ENCODE measurements at regions not wholly inside any gene's neighbourhood (a gene's known extent, or its start where the extent isn't known, plus 50 kb on each side); places are given as distances from the start of the nearest gene placed in this dataset.

DNA sequence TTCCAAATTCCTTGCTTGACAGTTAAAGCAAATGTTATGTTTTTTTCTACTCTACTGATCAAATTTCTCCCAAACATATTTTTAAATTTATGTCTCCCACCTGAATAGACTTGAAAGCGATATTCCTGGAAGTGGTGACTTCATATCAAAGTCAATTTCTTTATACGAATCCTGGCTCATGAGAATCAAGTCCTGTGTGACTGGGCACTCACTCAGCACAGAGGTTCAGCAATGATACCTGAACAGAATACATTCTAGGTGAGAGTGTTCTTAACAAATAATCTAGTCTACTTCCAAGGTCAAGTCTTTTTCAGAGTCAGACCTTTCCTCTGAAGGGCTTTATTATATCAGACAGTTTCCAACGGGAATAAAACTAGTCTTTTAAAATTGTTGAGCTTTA, 1070.6 kb downstream of the TRHDE start:
- DNase-seq (ENCODE audit: low read depth): no peak

DNA sequence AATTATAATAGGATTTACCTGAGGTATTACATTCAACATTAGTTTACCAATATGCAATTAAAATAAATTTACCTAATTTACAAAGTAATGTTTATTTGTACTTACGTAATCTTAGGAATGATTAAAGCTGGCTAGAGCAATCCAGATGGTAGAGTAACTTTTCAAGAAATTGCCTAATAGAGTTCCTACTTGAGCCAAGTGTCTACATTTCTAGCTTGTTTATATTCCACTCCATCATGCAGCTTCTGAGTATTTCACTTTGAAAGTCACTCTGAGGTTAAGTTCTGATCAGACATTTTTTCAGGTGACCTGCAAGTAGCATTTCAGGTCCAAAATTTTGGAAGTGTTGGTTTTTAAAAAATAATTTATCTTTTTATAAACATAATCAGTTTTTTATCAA, 1080.7 kb downstream of the TRHDE start:
- no peak for DNase-seq (ENCODE audit: low read depth)

DNA sequence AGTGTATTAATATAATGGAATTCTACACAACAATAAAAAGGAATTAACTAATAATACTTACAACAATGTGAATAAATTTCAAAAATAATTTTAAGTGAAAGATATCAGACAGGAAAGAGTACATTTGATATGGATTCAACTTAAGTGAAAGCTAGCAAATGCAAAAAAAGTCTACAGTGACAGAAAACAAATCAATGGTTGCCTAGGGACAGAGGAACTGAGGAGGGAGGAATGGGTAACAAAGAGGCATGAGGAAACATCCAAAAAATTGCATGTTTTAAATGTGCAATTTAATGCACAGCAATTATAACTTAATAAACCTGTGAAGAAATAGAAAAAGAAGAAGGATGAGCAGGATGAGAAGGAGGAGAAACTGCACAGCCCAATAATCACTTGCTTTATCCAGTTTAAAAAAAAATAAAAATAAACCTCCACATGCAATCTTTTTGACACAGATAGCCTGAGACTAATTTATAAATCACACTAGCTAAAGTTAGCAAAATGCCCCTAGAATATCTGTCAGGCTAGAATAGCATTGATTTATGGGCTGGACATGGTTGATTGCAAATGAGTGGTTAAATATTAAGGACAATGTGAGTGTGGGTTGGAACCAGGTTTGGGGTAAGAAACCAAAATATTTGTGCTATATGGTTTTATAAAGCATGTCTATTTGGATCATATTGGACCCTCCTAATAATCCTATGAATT, 1089.1 kb downstream of the TRHDE start:
- no peak for DNase-seq (ENCODE audit: low read depth)

DNA sequence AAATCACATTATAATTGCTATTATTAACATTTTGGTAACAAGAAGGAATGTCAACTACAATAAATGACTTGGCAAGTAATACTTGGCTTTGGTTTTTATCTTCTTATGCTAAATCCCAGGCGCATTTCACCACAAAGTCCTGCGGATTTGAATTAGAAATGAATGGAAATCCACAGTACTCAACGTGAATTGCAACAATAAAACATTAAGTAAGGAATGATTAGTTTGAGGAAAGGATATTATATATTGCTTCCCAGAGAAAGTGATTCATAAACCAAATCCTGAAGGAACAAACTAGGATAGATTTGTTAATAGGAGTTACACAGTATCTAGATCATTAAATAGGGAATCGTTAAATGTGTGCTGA, 1089.7 kb downstream of the TRHDE start:
- DNase-seq (ENCODE audit: low read depth): no peak

DNA sequence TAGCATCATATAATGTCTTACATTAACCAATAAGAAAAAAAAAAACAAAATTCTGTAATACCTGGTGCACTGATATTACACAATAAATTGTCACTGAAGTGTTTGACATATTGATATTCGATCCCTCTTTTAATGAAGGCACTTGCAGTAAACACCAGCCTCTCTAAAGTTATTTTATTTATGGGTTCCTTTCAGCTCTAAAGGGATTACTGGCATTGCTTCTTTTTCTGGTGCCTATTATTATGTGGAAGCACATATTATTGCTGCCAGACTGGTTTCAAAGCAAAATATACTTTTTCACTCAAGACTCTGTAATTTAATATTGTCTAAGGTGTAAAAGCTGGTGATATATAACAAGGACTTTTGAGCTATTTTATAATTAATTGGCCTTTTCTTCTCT, 1090.5 kb downstream of the TRHDE start:
- DNase-seq (ENCODE audit: low read depth): no peak

DNA sequence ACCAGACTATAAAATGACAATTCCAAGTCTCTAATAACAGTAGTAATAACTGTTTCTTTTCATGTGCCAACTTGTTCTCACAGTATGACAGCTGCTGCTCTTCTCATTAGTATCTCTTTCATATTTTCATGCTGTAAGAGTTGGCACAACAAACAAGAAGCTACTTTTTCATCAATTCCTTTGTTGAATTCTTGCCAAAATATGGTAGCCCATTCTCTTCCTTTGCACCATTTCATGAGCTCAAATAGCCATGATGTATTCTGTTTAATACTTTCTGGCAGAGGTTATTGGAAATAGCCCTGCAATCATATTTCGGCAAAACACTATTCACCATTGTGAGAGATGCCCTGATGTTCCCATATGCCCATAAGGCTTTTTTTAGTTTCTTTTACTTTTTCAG, 1100.7 kb downstream of the TRHDE start:
- no peak for DNase-seq (ENCODE audit: low read depth)

DNA sequence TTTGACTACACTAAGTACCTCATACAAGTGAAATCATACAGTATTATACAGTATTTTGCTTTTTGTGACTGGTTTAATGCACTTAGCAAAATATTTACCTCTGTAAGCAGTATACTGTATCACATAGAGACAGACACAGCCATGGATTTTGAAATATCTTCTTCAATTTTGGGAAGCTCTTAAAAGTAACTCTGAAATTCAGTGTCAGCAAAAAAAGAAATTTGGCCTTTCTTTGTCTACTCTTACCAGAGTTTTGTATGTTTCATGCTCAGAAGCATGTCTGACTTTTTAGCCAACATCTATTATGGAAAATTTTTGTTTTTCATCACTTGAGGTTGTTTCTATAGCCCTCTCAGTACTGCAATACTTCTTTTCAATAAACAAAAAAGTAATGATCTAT, 1102.2 kb downstream of the TRHDE start:
- no peak for DNase-seq (ENCODE audit: low read depth)

DNA sequence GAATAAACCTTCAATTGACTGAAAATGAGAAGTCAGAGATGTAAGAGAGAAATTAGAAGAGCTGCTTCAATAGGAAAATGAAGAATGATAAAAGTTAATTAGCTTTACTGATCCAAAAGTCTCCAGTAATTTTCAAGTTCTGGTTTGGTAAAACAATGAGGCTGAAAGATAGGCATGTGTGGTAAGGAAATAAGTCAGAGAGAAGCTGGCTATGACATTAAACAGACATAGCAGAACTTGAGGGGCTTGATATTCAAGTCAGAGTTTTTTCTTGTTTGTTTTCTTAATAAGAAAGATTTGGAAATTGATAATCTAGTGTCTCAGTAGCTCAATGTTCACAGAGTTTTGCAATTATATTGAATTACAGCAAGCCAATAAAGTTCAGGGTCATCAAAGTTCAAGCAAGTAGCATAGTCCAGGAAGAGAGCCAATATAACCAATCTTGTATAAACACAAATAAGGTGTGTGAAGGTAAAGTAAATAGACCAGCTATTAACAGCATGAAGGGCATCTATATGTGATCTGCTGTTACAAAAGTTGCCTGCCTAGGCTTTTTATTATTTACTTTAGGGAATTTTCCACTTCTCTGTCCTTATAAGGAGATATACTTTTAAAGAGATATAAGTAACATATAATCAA, 1111.5 kb downstream of the TRHDE start:
- no peak for DNase-seq (ENCODE audit: low read depth)

DNA sequence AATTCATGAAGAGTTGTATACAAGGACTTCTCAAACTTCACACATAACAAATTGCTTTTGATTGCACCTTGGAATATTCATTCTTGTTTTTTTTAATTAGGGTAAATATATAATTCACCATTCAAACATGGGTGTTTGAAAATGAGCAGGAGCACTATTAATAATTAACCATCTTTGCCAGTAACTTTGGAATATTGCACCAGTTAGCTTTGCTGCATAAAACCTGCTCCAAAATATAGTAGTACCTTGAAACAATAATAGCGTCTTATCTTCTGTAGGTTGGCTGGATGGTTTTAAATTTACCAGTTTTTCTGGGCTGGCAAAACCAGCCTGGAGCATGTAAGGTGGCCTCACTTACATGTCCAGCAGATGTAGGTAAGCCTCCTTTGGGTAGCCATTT, 1112.4 kb downstream of the TRHDE start:
- no peak for DNase-seq (ENCODE audit: low read depth)

DNA sequence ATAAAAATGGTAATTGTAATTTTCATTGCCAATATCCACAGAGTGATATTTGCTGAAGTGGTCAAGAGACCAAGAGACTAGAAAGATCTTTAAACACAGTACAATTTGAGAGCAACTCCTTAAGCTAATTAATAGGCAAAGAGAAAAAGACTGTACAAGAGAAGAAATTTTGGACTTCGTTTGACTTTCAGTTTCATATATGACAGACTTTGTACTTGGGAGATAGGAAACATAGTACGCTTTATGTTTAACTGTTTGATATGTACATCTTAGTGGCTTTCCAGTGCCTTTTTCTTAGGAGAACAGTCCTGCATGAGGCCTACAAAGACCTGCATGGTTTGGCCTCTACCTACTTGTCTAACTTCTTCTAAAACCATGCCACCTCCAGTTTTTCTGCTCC, 1118.1 kb downstream of the TRHDE start:
- no peak for DNase-seq (ENCODE audit: low read depth)

DNA sequence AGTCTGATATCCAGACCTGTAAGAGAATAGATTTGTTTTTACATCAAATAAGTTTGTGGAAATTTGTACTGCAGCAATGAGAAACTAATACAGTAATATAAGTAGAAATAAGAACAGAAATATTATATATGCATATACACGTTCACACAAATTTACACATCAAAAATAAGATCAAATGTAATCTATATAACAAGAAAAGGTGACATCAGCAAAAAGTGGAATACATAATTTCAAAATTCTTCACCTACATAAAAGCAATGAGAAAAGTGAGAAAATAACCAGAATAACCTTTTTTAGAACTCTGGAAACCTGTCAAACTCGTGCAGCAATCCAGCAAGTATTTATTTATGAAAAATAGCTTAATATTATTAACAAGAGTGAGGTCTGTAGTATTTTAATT, 1124.6 kb upstream of the ATXN7L3B start:
- DNase-seq (ENCODE audit: low read depth): no peak

DNA sequence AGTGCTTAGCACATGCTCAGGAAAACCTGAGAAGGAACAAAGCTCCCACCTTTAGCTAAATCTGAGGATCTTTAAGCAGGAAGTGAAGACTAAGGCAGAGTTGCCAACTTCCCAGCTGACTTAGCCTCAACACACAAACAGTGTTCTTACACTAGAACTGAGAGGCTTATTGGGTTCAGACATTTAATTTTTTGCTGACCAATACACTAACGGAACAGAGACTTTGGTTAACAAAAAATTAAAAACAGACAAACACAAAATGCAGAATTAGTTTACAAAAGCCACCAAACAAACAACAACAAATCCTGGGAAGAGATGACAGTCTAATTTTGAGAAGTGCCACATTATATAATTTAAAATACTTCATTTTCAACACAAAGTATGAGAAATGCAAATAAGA, 1123.7 kb upstream of the ATXN7L3B start:
- DNase-seq (ENCODE audit: low read depth): no peak

DNA sequence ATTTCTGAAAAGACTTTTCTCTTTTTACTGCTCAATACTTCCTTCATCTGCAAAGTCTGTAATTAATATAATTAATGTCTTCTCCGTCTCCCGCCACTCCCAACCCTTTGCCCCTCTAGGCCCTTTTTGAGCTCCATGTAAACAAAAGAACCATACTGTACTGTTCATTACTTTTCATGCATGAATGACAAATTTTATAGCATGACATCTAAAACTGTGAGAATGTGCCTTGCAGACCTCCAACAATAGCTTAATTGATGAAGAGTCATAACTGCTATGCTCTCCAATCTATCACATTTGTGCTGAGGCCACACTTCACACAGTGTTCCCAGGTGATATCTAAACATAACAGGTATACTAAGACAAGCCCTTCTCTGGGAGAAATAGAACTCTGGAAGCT, 1122.7 kb upstream of the ATXN7L3B start:
- DNase-seq (ENCODE audit: low read depth): no peak

DNA sequence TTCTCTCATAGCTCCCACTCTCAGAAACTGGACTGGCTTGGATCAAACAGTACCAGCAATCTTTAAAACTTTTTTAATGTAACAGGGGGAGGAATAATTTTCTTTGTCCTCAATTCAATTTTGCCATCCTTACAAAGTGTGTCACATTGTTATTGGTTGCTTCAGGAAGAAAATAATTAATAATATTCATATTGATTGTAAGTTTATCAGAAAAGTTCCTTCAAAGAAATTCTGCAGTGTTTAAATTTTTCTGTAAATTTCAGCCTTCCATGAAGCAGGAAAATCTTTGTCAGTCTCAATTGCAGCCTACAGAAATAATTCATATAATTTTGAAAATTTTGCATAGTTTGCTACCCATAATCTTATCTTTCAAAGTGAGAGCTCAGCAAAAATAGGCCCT, 1119.1 kb upstream of the ATXN7L3B start:
- no peak for DNase-seq (ENCODE audit: low read depth)

DNA sequence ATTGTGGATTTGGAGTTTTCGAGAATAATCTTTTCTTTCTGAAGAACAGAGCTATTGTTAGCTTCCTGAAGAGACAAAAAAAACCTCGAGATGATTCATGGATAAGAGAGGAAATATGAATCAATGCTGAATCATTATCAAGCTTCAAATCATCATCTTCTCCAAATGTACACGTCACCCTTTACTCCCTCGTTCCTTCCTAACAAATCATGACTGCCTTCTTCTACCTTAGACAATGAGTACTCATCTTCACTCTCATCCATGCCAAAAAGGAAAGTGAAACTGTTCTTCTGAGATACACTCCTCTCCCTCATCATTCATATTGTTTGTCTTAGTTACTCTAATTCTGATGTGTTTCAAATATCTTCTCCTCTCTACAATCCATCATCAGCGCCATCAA, 1115.8 kb upstream of the ATXN7L3B start:
- DNase-seq (ENCODE audit: low read depth): no peak

DNA sequence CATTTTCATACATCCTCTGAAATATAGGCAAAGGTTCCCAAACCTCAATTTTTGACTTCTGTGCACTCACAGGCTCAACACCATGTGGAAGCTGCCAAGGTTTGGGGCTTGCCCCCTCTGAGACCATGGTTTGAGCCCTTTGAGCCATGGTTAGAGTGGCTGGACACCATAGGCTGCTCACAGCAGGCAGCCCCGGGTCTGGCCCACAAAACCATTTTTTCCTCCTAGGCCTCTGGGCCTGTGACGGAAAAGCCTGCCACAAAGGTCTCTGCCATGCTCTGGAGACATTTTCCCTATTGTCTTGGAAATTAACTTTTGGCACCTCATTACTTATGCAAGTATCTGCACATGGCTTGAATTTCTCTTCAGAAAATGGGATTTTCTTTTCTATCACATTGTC, 1113.2 kb upstream of the ATXN7L3B start:
- DNase-seq (ENCODE audit: low read depth): no peak

DNA sequence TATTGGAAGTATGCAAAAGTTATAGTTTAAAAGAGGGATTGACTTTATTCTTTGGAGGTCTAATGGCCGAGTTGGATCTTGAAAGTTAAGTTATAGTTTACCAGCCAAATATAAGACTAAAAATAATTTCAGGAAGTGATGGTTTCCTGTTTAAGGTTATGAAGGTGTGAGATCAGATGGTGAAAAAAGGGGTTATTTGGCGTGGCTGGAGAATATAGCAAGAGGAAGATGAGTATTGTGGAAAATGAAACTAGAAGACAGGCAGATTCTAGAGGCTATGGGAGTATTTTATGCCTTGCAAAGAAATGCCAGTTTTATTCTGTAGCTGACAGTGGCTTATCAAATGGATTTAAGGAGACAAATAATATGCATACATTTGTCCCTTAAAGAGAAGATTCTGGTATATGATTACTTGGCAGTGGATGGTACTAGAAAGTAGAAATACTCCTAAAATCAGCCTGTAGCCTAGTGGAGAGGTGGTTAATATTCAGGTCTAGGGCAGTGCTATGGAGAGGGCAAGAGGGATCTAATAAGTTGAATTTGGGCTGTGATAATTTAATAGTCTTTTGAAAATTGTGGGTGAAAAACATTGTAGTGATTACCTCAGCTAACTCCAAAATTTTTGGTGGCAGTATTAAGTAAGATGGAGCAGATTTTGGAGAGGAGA, 1091.8 kb upstream of the ATXN7L3B start:
- no peak for DNase-seq (ENCODE audit: low read depth)

DNA sequence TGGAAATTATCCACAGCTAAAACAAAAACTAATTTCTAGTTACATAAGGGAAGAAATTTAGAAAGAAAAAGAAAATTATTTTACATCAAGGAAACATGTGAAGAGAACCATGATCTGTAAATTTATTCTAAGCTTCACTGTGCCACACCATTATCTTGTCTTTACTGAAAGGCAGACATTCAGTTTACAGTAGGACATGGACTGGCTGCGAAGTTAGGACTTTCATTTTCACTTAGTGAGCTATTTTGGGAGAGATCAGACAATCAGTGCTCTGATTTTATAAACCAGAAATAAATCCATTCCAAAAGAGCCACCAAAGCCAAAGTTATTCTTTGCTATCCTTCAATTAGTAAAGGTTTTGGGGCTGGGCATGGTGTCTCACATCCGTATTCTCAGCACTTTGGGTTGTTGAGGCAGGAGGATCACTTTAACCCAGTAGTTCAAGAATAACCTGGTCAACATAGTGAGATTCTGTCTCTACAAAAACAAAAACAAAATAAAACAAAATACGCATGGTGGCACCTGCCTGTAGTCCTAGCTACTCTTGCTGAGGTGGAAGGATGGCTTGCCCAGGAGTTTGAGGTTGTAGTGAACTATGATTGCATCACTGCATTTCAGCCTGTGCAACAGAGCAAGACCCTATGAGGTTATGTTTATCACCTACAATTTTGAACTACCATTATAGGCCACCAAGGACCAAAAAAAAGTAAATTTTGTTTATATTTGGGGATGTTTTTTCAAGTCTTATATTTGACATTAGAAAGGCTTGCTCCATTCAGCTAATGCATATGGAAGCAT, 1084.8 kb upstream of the ATXN7L3B start:
- DNase-seq (ENCODE audit: low read depth): no peak

DNA sequence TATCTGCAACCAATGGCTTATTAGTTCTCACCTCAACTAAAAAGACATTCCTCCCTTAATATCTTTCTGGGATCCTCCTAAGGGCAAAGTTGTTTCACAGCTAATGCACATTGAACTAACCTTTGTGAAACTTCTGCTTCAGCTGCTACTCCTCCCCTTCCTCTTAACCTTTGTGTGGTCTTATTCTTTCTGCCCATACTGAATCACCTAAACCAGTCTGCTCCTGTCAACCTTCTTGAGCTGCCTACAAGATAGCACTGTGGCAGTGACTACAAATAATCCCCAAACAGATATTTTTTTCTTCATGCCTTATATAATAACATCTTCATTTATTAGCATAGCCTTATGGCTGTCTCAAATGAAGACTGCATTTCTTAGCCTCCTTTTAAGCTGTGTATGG, 1077.4 kb upstream of the ATXN7L3B start:
- DNase-seq (ENCODE audit: low read depth): no peak

DNA sequence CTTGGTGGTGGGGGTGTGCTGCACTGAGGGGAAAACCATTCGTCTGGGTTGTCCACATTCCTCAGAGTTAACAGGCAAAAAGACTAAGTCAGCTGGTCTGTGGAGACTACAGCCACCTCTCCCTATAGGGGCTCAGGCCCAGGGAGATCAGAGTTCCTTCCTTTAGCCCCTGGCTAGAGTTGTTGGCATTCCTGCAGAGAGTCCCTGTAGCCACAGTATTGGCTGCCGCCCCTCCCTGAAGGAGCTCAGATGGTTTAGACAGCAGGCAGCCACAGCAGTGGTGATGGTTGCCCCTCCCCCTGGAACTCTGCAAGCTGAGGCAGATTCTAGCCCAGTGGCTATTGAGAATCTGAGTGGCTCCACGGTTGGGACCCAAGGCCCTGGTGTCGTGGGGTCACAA, 1072.5 kb upstream of the ATXN7L3B start:
- DNase-seq (ENCODE audit: low read depth): no peak

DNA sequence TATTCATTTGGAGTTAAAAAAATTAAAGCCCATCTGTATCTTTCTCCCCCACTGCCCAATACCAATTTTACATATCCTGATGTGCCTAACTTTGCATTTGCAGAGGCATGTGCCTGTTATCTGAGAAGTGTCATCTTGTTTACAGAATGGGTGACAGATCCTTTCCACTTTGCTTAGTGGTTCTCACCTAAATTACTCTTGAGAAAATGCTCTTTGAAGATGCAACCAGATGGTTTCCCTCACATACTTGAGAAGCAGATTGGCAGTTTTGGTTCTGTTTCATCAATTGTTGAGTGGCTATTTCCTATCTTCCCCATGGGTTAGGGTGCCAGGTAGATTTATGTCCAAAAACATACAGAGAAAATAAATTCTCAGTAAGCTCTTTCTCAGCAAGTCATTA, 1051.4 kb upstream of the ATXN7L3B start:
- DNase-seq (ENCODE audit: low read depth): no peak

DNA sequence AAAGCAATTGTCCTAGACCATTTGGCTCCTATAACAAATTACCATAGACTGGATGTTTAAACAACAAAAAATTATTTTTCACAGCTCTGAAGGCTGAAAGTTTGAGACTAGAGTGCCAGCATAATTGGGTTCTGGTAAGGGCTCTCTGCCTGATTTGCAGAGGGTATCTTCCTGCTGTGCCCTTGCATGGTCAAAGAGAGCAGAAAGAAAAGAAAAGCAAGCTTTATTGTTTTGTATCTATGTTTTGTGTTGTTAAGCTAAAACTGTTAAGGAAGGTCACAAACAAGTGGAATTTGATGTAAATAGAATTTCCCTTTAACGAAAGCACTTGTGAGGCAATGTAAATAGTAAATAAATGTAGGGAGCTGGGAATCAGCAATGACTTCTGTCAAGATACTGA, 1031.0 kb upstream of the ATXN7L3B start:
- no peak for DNase-seq (ENCODE audit: low read depth)

DNA sequence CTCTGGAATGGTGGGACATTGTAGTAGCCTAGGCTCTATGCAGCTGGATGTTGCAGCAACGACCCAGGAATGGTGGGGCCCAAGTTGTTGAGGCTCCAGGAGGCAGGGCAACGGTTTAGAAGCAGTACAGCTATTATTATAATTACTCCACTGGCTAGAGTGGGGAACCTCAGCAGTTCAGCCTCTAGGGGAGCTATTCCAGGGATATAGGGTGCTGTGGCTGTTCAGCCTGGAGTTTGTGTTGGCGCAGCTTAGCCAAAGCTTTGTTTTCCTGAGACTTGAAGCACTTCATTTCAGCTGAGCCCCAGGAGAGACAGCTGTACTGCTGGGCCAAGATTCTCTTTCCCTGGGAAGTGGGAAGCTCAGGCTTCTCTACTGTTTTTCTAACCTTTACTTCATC, 1023.0 kb upstream of the ATXN7L3B start:
- no peak for DNase-seq (ENCODE audit: low read depth)

Data from GM04503 (cell line).